HG03135 (cell line): ENCODE measurements at regions not wholly inside any gene's neighbourhood (a gene's known extent, or its start where the extent isn't known, plus 50 kb on each side); places are given as distances from the start of the nearest gene placed in this dataset.

ENCODE experiments used
- ATAC-seq: cut with Tn5 transposase; IDR thresholded peaks from one replicate; pipeline ENCODE4 v1.9.1; 2021; ENCODE audit warnings: mild to moderate bottlenecking, moderate library complexity; ENCODE audit not compliant: unreplicated experiment

GRCh38 chr3:162764051-162764807 is 1267.6 kb downstream of the OTOL1 start:
- no peak for ATAC-seq

DNA sequence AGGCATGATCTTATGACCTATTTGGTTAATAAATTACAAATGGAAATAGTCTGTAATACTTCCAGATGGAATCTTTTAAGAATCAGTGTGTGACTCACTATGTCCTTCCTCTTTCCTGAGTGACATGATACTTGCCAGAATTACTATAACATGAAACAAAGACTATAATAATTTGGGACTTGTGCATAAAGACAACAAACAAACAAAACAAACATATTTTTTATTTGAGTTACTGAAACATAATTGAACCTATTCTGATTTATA is 1268.1 kb downstream of the OTOL1 start:
- no peak for ATAC-seq

GRCh38 chr3:162765524-162765923 is 1268.9 kb downstream of the OTOL1 start:
- no peak for ATAC-seq

- no peak for ATAC-seq
These were observed 1273.0 kb downstream of the OTOL1 start for GRCh38 chr3:162769564-162769963.

- no peak for ATAC-seq
These were observed 1273.9 kb downstream of the OTOL1 start for GRCh38 chr3:162770551-162770950.

- no peak for ATAC-seq
These were observed 1278.0 kb downstream of the OTOL1 start for GRCh38 chr3:162774613-162775100.

GRCh38 chr3:162776148-162776547 is 1279.5 kb downstream of the OTOL1 start:
- no peak for ATAC-seq

GRCh38 chr3:162777118-162777517 is 1280.5 kb downstream of the OTOL1 start:
- no peak for ATAC-seq

DNA sequence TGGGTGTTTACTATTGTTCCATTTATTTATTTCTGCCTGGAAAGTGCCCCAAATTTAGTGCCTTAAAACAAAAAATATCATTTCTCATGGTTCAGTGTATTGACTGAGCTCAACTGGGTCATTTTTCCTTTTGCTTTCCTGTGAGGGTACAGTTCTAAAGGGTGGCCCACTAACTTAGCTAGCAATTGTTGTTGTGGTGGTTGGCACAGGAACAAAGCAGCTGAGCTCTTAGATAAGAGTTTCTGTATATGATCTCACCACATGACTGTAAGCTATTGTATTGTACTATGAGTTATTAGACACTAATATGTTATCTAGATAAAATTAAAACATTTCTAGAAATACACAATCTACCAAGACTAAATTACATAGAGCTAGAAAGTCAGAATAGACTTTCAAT is 1283.7 kb downstream of the OTOL1 start:
- no peak for ATAC-seq

DNA sequence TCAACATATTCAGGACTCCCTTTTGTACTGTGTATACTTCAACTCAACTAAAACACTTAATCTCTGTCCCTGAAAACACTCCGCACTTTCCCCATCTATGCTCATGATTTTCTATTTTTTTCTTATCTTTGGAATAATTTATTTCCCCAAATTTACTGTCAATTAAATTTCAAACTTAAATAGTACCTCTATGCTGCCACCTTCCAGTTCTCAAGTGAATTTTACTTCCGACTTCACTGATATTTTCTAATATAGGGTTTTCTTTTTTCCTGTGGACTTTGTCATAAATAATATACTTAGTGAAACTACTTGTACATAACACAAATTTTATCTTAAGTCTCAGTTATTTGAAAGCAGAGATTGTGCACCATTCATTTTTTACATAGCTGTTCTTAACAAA is 1303.3 kb downstream of the OTOL1 start:
- no peak for ATAC-seq

GRCh38 chr3:162802228-162802965 is 1305.8 kb downstream of the OTOL1 start:
- ATAC-seq: no peak

DNA sequence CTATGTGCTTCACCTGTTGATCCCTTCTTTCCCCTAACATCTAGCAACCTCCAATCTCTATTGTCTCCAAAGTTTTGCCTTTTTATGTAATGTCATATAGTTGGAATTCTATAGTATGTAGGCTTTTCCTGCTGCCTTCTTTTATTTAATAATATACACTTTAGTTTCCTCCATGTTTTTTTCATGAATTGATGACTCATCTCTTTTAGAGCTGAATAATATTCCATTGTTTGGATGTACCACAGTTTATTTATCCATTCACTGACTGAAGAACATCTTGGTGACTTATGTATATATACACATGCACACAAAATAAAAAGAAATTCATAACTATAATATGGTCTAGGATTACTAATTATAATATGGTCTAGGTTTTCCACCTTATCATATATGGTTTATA is 1314.2 kb downstream of the OTOL1 start:
- ATAC-seq: no peak

- no peak for ATAC-seq
These were observed 1346.1 kb downstream of the OTOL1 start for GRCh38 chr3:162842549-162843216.

- ATAC-seq: no peak
These were observed 1349.3 kb downstream of the OTOL1 start for GRCh38 chr3:162845918-162846317.

DNA sequence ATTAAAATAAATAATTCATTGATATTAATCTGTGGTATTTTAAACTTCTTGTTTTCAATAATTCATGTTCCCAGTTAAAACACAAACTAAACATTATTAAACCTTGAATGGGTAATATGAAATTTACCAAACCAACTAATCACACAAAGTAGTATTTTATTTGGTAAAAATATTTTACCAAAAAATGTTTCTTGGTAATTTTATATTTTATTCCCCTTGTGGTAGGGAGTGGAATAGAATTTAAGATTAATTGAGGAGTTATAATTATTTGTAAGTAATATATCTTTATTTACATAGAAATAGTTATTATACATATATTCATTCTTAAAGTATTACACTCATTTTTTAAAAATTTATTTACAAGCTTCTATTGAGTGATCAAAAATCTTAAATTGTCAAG is 1350.9 kb downstream of the OTOL1 start:
- ATAC-seq: no peak

DNA sequence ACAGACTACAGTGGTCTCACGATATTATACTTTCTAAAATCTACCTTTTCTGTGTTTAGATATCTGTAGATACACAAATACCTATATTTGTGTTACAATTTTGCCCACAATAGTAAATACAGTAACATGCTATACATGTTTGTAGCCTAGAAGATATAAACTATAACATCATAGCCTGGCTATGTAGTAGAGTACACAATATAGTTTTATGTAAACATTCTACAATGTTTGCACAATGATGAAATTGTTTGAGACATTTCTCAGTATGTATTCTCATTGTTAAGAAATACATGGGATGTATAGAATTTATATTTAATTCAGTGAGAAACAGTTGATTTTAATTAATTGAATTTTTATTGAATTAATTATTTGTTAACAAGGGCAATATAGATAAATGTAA is 1367.0 kb downstream of the OTOL1 start:
- no peak for ATAC-seq

- no peak for ATAC-seq
These were observed 1368.9 kb downstream of the OTOL1 start for GRCh38 chr3:162865466-162865865.

- no peak for ATAC-seq
These were observed 1382.5 kb downstream of the OTOL1 start for GRCh38 chr3:162879021-162879562.

DNA sequence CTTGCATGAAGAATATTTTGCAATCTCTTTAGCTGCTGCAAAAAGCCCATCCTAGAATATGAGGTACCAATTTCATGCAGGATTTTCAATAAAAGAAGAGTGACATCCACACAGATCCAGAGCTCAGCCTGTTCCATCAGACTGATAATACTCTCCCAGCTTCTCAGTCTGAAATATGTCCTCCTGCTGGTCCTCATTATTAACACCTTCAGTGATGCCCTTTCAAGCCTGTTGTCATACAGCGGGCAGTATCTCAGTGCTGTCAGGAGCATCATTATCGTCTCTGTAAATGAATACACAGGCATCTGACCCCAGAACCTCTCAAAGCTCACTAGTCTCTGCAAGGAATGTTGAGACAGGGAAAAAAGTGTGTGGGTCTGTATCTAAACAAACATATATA is 1387.8 kb downstream of the OTOL1 start:
- ATAC-seq: no peak

DNA sequence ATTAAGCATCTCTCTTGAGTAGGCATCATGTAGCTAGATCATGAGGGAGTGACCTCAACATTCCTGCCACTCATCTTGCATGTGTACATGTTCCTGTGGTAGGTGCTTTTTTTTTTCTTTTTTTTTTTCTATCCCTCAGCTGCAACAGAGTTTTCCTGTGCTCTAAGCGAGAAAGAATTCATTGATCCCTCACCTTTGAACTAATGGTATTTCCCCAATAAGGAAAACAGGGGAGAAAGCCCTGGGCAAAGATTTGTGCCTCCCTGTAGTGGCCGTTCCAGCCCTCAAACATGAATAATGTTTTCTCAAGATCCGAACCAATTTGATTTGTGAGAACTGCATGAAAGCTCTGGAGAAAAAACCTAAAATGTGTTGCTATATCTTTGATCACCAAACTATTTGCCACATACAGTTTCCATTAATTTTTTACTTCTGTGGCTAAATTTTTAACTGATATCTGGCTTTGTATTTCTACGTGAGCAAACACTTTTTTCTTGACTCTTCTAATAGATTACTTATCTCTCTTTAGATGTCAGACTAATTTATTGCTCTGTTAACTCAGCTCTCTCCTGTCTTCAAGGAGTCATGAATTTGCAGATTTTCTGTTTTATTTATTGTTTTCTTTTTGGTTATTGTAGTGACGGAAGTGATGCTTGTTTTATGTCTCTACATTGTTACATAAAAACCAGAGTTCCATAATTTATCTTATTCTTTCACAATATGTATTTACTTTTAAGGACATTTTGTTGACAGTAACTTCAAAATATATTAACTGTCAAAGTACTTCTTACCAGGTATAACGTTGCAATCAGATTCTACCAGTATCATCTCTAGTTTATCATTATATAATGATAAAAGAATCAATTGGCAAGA is 1396.5 kb downstream of the OTOL1 start:
- ATAC-seq: no peak

- no peak for ATAC-seq
These were observed 1400.7 kb downstream of the OTOL1 start for GRCh38 chr3:162897291-162897690.
